GM12878 (cell line): ENCODE measurements at regions not wholly inside any gene's neighbourhood (a gene's known extent, or its start where the extent isn't known, plus 50 kb on each side); places are given as distances from the start of the nearest gene placed in this dataset.

Source experiments
- ATAC-seq: fragments of 200-7000 bp; cut with Tn5 transposase; 3 replicates; pipeline ENCODE4 v1.9.1; 2020; ENCODE audit warnings: mild to moderate bottlenecking, moderate library complexity
- BruUV-seq: library from RNA; stranded (reverse); fragments of 400-500 nt; replicated peaks from 2 replicates; lab custom pipeline; 2021; lab: Mats Ljungman, UMichigan
- CTCF ChIA-PET: fragments of 300-600 bp; sonication (Branson Sonifier 250); formaldehyde crosslinking; extraction: SDS; loops from one replicate; lab custom pipeline; 2021; ENCODE audit warnings: inconsistent platforms; lab: Yijun Ruan, JAX
- POLR2A ChIA-PET: fragments of 350-600 bp; formaldehyde crosslinking; extraction: SDS; loops from one replicate; lab custom pipeline; 2021; ENCODE audit warnings: inconsistent platforms; lab: Charles Lee
- RAD21 ChIA-PET: fragments of 300-600 bp; sonication (Branson Sonifier 250); formaldehyde crosslinking; loops from one replicate; lab custom pipeline; 2023; ENCODE audit warnings: antibody characterized with exemption; ENCODE audit not compliant: unreplicated experiment; lab: Charles Lee
- SMC1A ChIA-PET: fragments of 300-600 bp; sonication (Branson Sonifier 250); formaldehyde crosslinking; loops from one replicate; lab custom pipeline; 2023; ENCODE audit not compliant: unreplicated experiment, uncharacterized antibody; lab: Charles Lee
- DNase-seq: peaks from one replicate; pipeline ENCODE4 v3.0.0-alpha.2; 2011; ENCODE audit warnings: low read depth, low spot score
- FAIRE-seq: peaks from 3 replicates; lab custom pipeline; 2011; peaks lifted over from hg19 to GRCh38; lab: Jason Lieb, UNC
- H2AFZ ChIP-seq: 2 replicates; pipeline ENCODE4 v1.6.0; 2011; ENCODE audit warnings: low read depth, low read length, control low read depth; ENCODE audit not compliant: control insufficient read depth
- H3K27ac ChIP-seq: 2 replicates; pipeline ENCODE4 v1.5.1; 2011; ENCODE audit warnings: control low read depth; ENCODE audit not compliant: control insufficient read depth, insufficient read depth
- H3K27me3 ChIP-seq, 2 experiments: replicated peaks in 1 of 2; 2 replicates each; pipeline versions ENCODE4 v1.6.0 to v1.6.1; 2011; ENCODE audit warnings: low read length in 1 of 2; ENCODE audit not compliant: control insufficient read depth in 2 of 2, insufficient read depth in 2 of 2
- H3K36me3 ChIP-seq, 2 experiments: 2 replicates each; pipeline ENCODE4 v1.5.1; 2011; ENCODE audit warnings: low read length in 1 of 2; ENCODE audit not compliant: control insufficient read depth in 2 of 2, insufficient read depth in 2 of 2
- H3K4me1 ChIP-seq: 2 replicates; pipeline ENCODE4 v1.6.1; 2011; ENCODE audit warnings: mild to moderate bottlenecking, low read length, moderate library complexity, mixed read lengths; ENCODE audit not compliant: control insufficient read depth, insufficient read depth
- H3K4me2 ChIP-seq: 2 replicates; pipeline ENCODE4 v1.6.0; 2011; ENCODE audit warnings: control low read depth; ENCODE audit not compliant: control insufficient read depth, insufficient read depth
- H3K4me3 ChIP-seq: fragments of 200-600 bp; sonication (generic); 2 replicates; pipeline ENCODE4 v1.5.1; 2016
- H3K79me2 ChIP-seq: 2 replicates; pipeline ENCODE4 v1.6.0; 2011; ENCODE audit warnings: low read length; ENCODE audit not compliant: control insufficient read depth, insufficient read depth
- H3K9ac ChIP-seq: 2 replicates; pipeline ENCODE4 v1.8.0; 2011; ENCODE audit warnings: low read length, control low read depth, mixed read lengths; ENCODE audit not compliant: control insufficient read depth, insufficient read depth
- H3K9me3 ChIP-seq: replicated peaks from 3 replicates; pipeline ENCODE4 v1.5.1; 2011; ENCODE audit warnings: mild to moderate bottlenecking, low read length; ENCODE audit not compliant: control insufficient read depth, insufficient read depth
- H4K20me1 ChIP-seq: 2 replicates; pipeline ENCODE4 v1.6.0; 2011; ENCODE audit not compliant: control insufficient read depth, insufficient read depth
- ATF7 ChIP-seq: fragments of 450-650 bp; IDR thresholded peaks from 2 replicates; pipeline ENCODE4 v1.6.1; 2016; ENCODE audit warnings: low read depth, mild to moderate bottlenecking
- BCL11A ChIP-seq: IDR thresholded peaks from 2 replicates; pipeline ENCODE4 v1.6.1; 2011; ENCODE audit warnings: low read depth, low read length
- BHLHE40 ChIP-seq, 2 experiments: fragments of 450-650 bp in 1 of 2; IDR thresholded peaks; 2 replicates each; pipeline ENCODE4 v1.6.1; 2011 to 2017; ENCODE audit warnings: low read depth in 2 of 2, borderline replicate concordance in 1 of 2, improper control_type of control experiment in 1 of 2, low read length in 1 of 2, mild to moderate bottlenecking in 1 of 2
- CBX5 ChIP-seq: sonication (generic); IDR thresholded peaks from 2 replicates; pipeline ENCODE4 v1.6.1; 2016; ENCODE audit warnings: low read depth, moderate library complexity, mild to moderate bottlenecking, inconsistent platforms
- E4F1 ChIP-seq: fragments of 450-650 bp; IDR thresholded peaks from 2 replicates; pipeline ENCODE4 v1.6.1; 2018; ENCODE audit warnings: borderline replicate concordance, mild to moderate bottlenecking; ENCODE audit not compliant: partially characterized antibody
- HDAC6 ChIP-seq: fragments of 200-600 bp; sonication (generic); IDR thresholded peaks from one replicate; pipeline ENCODE4 v1.8.0; 2017; ENCODE audit warnings: antibody characterized with exemption; ENCODE audit not compliant: unreplicated experiment
- LARP7 ChIP-seq: fragments of 450-650 bp; IDR thresholded peaks from 2 replicates; pipeline ENCODE4 v1.6.1; 2017; ENCODE audit warnings: mild to moderate bottlenecking
- MTA3 ChIP-seq: IDR thresholded peaks from 2 replicates; pipeline ENCODE4 v1.6.1; 2012; ENCODE audit warnings: low read length, inconsistent platforms, borderline replicate concordance
- MYB ChIP-seq: fragments of 150-350 bp; IDR thresholded peaks from 2 replicates; pipeline ENCODE4 v1.6.1; 2014; ENCODE audit warnings: mild to moderate bottlenecking, low read depth, low read length, borderline replicate concordance
- NR2F1 ChIP-seq: fragments of 450-650 bp; conservative IDR thresholded peaks from 2 replicates; pipeline ENCODE4 v1.6.1; 2017; ENCODE audit warnings: mild to moderate bottlenecking
- RFX5 ChIP-seq: IDR thresholded peaks from 2 replicates; pipeline ENCODE4 v1.6.1; 2011; ENCODE audit warnings: low read depth, low read length, improper control_type of control experiment
- SRF ChIP-seq, 2 experiments: IDR thresholded peaks; 2 replicates each; pipeline ENCODE4 v1.6.1; 2011; ENCODE audit warnings: low read depth in 2 of 2, low read length in 2 of 2, mild to moderate bottlenecking in 1 of 2, moderate library complexity in 1 of 2
- TARDBP ChIP-seq: IDR thresholded peaks from 2 replicates; pipeline ENCODE4 v1.6.1; 2016; ENCODE audit warnings: borderline replicate concordance
- WGBS: methylation state at CpG from one replicate; pipeline ENCODE4 v1.1.6; 2016; ENCODE audit warnings: low lambda C conversion rate; ENCODE audit not compliant: insufficient replicate concordance, insufficient coverage; ENCODE audit errors: missing lambda C conversion rate; 5-methylcytosine and 5-hydroxymethylcytosine counted together
- in situ Hi-C: fragments of 300-500 bp; cut with MboI; formaldehyde crosslinking; loops from 9 replicates; pipeline ENCODE4 v1.14.3; 2018; ENCODE audit warnings: mixed read lengths
- intact Hi-C: fragments of 100-400 bp; cut with micrococcal nuclease; formaldehyde crosslinking; loops from one replicate; pipeline ENCODE4 v1.14.2; 2022; ENCODE audit not compliant: unreplicated experiment

GRCh38 chr11:28932940-28933339 lies 824.8 kb downstream of the METTL15 start (continued):
- TF ChIP-seq E4F1 (no peak), ATF7 (no peak), HDAC6 (no peak)

- TF ChIP-seq MYB: no peak
- no peak for TF ChIP-seq BHLHE40 (IDR thresholded peaks at IDR 0.05; ENCODE audit: borderline replicate concordance in 1 of 2, low read depth in 2 of 2, low read length in 1 of 2)
- no peak for TF ChIP-seq RFX5
- no peak for TF ChIP-seq SRF (IDR thresholded peaks at IDR 0.05; ENCODE audit: low read depth in 2 of 2, low read length in 2 of 2)
- no peak for TF ChIP-seq LARP7
- no peak for TF ChIP-seq MTA3
- TF ChIP-seq TARDBP: no peak
- no peak for TF ChIP-seq CBX5
- TF ChIP-seq NR2F1: no peak
- no peak for TF ChIP-seq BCL11A
- Histone ChIP-seq H3K4me2 (no peak overlapping the region), H3K79me2 (no peaks in the 10 kb centered on the region), H3K4me3 (no peak overlapping the region), H3K9me3 (no peaks in the 10 kb centered on the region), H3K9ac (no peak overlapping the region), H3K4me1 (no peaks in the 10 kb centered on the region), H3K27me3 (no peaks in the 10 kb centered on the region), H4K20me1 (no peaks in the 10 kb centered on the region), H2AFZ (no peak overlapping the region), H3K36me3 (no peaks in the 10 kb centered on the region), H3K27ac (no peak overlapping the region)
- intact Hi-C loops (no loop called here), in situ Hi-C loops (no loop called here)
- ChIA-PET POLR2A (no interaction called here), RAD21 (no interaction called here), CTCF (no interaction called here), SMC1A (no interaction called here)
- WGBS: 0% methylated on average over 2 of the region's 2 CpGs
- no peak for FAIRE-seq
- ATAC-seq: no peak
- DNase-seq: no peak
- no TSS peak for BruUV-seq
Measured at GRCh38 chr11:28924004-28924403, 815.8 kb downstream of the METTL15 start.
